ENCODE measurements at regions not wholly inside any gene's neighbourhood (a gene's known extent, or its start where the extent isn't known, plus 50 kb on each side); places are given as distances from the start of the nearest gene placed in this dataset.

GRCh38 chr5:77841616-77842015 is 65.5 kb upstream of the TBCA start:
- Mint-ChIP-seq H3K27me3 (ENCODE audit: low read depth) (peaks cover 46% of the 10 kb centered on the region), H3K36me3 (no peaks in the 10 kb centered on the region), H3K27ac (no peak overlapping the region), H3K4me3 (no peak overlapping the region), H3K4me1 (peaks cover 15% of the 10 kb centered on the region), H3K9me3 (no peaks in the 10 kb centered on the region)
- DNase-seq (ENCODE audit: low spot score in 2 of 2, unreplicated experiment in 2 of 2): no peak
- no peak for TF ChIP-seq CTCF (IDR thresholded peaks at IDR 0.05; ENCODE audit: unreplicated experiment)

- Mint-ChIP-seq H3K9me3 (no peaks in the 10 kb centered on the region), H3K4me3 (no peak overlapping the region), H3K27me3 (ENCODE audit: low read depth) (peaks cover 41% of the 10 kb centered on the region), H3K27ac (no peak overlapping the region), H3K36me3 (no peaks in the 10 kb centered on the region), H3K4me1 (peaks cover 15% of the 10 kb centered on the region)
- TF ChIP-seq CTCF (IDR thresholded peaks at IDR 0.05; ENCODE audit: unreplicated experiment): no peak
- no peak for DNase-seq (ENCODE audit: low spot score in 2 of 2, unreplicated experiment in 2 of 2)
These were observed 64.8 kb upstream of the TBCA start for GRCh38 chr5:77840930-77841329.

GRCh38 chr5:77839691-77840090 is 63.6 kb upstream of the TBCA start:
- DNase-seq (ENCODE audit: low spot score in 2 of 2, unreplicated experiment in 2 of 2): no peak
- H3K27me3 Mint-ChIP-seq (ENCODE audit: low read depth): peaks cover 31% of the 10 kb centered on the region
- H3K36me3 Mint-ChIP-seq: no peaks in the 10 kb centered on the region
- H3K27ac Mint-ChIP-seq: no peak overlapping the region
- TF ChIP-seq CTCF (IDR thresholded peaks at IDR 0.05; ENCODE audit: unreplicated experiment): no peak
- no peak overlapping the region for H3K4me3 Mint-ChIP-seq
- peaks cover 8% of the 10 kb centered on the region for H3K4me1 Mint-ChIP-seq
- H3K9me3 Mint-ChIP-seq: no peaks in the 10 kb centered on the region

DNA sequence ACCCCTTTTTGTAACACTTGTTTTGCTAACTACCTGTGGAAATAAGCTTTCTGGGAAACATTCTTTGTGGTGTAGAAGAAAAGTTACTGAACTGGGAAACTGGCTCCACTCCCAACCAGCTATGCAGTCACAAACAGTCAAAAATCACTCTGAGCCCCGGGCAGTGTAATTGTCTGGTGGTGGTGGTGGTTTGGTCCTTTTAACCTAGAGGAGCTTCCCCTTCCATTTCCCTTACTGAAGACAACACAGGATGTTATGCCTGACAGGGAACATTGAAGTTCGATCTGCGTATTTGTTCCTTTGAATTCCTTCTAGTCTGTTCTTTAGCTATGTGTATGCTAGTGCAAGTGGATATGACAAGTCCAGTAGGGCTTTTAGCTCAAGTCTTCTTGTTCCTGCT is 56.8 kb upstream of the TBCA start:
- no peak for TF ChIP-seq CTCF (IDR thresholded peaks at IDR 0.05; ENCODE audit: unreplicated experiment)
- H3K36me3 Mint-ChIP-seq: no peaks in the 10 kb centered on the region
- no peak for DNase-seq (ENCODE audit: low spot score in 2 of 2, unreplicated experiment in 2 of 2)
- H3K27me3 Mint-ChIP-seq (ENCODE audit: low read depth): peaks cover 13% of the 10 kb centered on the region
- no peaks in the 10 kb centered on the region for H3K4me1 Mint-ChIP-seq
- no peaks in the 10 kb centered on the region for H3K9me3 Mint-ChIP-seq
- H3K4me3 Mint-ChIP-seq: no peak overlapping the region
- H3K27ac Mint-ChIP-seq: no peak overlapping the region

DNA sequence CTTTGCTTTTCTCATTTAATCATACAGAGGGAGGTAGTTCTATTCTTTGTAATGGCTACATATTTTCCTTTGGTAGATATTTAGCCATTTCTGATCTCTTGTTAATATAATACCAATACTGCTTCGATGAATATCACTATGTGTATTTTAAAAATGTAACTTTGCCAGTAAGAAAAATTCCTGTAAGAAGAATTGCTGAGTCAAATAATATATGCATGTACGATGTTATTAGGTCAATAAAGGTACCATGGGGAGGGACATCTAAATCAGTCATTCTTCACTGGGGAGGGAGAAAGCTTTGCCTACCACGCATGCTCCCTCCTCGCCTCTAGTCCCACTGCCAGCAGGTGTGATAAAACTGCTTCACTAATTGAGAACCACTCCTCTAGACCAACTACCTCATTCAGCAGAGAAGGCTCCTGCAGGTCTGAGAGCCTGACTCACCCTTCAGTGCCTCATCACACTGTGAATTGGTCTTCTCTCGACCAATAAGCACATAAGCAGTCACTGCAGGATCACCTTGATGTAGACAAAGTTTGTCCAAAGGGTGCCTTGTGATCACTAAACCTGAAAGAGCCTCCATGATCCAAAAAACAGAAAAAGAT is 56.1 kb upstream of the TBCA start:
- Mint-ChIP-seq H3K27me3 (ENCODE audit: low read depth) (peaks cover 15% of the 10 kb centered on the region), H3K9me3 (no peaks in the 10 kb centered on the region), H3K27ac (no peak overlapping the region), H3K36me3 (no peaks in the 10 kb centered on the region), H3K4me3 (no peak overlapping the region), H3K4me1 (no peaks in the 10 kb centered on the region)
- DNase-seq (ENCODE audit: low spot score in 2 of 2, unreplicated experiment in 2 of 2): no peak
- TF ChIP-seq CTCF (IDR thresholded peaks at IDR 0.05; ENCODE audit: unreplicated experiment): no peak

GRCh38 chr5:77828445-77828844 is 52.3 kb upstream of the TBCA start:
- H3K27me3 Mint-ChIP-seq (ENCODE audit: low read depth): peaks cover 13% of the 10 kb centered on the region
- H3K4me3 Mint-ChIP-seq: no peak overlapping the region
- no peaks in the 10 kb centered on the region for H3K36me3 Mint-ChIP-seq
- DNase-seq (ENCODE audit: low spot score in 2 of 2, unreplicated experiment in 2 of 2): no peak
- H3K9me3 Mint-ChIP-seq: no peaks in the 10 kb centered on the region
- no peak overlapping the region for H3K27ac Mint-ChIP-seq
- peaks cover 12% of the 10 kb centered on the region for H3K4me1 Mint-ChIP-seq
- TF ChIP-seq CTCF (IDR thresholded peaks at IDR 0.05; ENCODE audit: unreplicated experiment): peak; percentile 72

All from mesothelial cell of epicardium (in vitro differentiated cells).